Astrocyte (in vitro differentiated cells and primary cell): ENCODE measurements at regions not wholly inside any gene's neighbourhood (a gene's known extent, or its start where the extent isn't known, plus 50 kb on each side); places are given as distances from the start of the nearest gene placed in this dataset.

Experiments
- CTCF ChIP-seq: IDR thresholded peaks from 2 replicates; pipeline ENCODE4 v1.5.1; 2011; ENCODE audit warnings: low read depth, mild to moderate bottlenecking, inconsistent platforms, low read length, moderate library complexity; ENCODE audit not compliant: insufficient read depth
- EZH2 ChIP-seq: IDR thresholded peaks from 2 replicates; pipeline ENCODE4 v1.6.1; 2012; ENCODE audit warnings: mild to moderate bottlenecking, low read length, inconsistent platforms; ENCODE audit not compliant: insufficient read depth

GRCh38 chr5:125575891-125576505 is 829.6 kb upstream of the ZNF608 start:
- TF ChIP-seq CTCF (no peak), EZH2 (no peak)
